ENCODE measurements at regions not wholly inside any gene's neighbourhood (a gene's known extent, or its start where the extent isn't known, plus 50 kb on each side); places are given as distances from the start of the nearest gene placed in this dataset.
A peak's percentile ranks its signal among the peaks of the same experiment; 100 is the strongest.

DNA sequence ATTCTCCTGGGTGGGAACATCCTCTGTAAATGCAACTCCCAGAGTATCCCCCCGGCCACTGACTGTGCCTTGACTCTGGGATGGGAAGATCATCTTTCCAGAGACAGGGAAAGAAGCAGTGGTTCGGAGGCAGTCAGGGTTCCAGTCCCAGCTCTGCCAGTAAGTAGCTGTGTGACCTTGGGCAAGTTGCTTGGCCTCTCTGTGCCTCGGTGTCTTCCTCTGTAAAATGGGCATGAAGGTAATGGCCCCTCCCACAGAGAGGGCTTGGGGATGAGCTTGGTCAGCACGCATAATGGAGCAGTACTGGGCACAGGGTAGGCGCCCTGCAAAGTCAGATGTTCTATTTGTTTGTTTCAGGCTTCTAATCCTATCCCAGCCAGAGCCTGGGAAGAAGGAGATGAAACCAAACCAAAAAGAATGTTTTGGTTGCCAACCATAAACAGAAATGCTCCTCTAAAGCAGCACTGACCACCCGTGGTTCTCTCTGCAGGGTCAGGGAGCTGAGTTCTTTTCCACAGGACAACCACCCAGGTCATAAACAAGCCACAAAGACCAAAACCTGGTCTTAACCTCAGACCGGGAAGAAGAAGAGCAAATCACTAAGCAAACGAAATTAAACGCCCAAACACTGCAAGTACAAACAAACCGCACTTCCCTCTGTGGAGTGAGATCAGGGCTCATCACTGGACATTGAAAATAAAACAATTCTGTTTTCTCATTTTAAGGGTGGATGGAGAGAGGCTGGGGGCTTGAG is 381.0 kb upstream of the SULF2 start:
- no peak overlapping the region for H3K4me3 ChIP-seq (ENCODE audit: low read depth, low read length)
- TF ChIP-seq, protein P1, sequence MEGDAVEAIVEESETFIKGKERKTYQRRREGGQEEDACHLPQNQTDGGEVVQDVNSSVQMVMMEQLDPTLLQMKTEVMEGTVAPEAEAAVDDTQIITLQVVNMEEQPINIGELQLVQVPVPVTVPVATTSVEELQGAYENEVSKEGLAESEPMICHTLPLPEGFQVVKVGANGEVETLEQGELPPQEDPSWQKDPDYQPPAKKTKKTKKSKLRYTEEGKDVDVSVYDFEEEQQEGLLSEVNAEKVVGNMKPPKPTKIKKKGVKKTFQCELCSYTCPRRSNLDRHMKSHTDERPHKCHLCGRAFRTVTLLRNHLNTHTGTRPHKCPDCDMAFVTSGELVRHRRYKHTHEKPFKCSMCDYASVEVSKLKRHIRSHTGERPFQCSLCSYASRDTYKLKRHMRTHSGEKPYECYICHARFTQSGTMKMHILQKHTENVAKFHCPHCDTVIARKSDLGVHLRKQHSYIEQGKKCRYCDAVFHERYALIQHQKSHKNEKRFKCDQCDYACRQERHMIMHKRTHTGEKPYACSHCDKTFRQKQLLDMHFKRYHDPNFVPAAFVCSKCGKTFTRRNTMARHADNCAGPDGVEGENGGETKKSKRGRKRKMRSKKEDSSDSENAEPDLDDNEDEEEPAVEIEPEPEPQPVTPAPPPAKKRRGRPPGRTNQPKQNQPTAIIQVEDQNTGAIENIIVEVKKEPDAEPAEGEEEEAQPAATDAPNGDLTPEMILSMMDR (IDR thresholded peaks at IDR 0.05; ENCODE audit: low read depth, low read length): no peak
- in situ Hi-C loops (cut with HindIII; ENCODE audit: low sequenced_read_pairs): no loop called here
- peak; percentile 1 for DNase-seq (ENCODE audit: low read depth, low spot score)

DNA sequence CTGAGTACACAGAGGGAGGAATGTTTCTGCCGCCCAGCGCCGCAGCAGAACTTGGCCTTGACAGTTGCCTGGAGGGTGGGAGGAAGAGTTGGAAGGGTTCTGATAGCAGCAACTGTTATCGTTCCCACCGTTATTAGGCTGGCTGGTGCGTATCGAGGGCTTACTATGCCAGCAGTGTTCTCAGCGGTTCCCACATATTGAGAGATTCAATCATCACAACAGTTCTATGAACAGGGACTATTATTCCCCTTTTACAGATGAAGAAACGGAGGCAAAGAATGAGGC is 380.1 kb upstream of the SULF2 start:
- DNase-seq (ENCODE audit: low read depth, low spot score): no peak
- TF ChIP-seq, protein P1 (IDR thresholded peaks at IDR 0.05; ENCODE audit: low read depth, low read length): no peak
- no peak overlapping the region for H3K4me3 ChIP-seq (ENCODE audit: low read depth, low read length)
- in situ Hi-C loops (cut with HindIII; ENCODE audit: low sequenced_read_pairs): no loop called here

DNA sequence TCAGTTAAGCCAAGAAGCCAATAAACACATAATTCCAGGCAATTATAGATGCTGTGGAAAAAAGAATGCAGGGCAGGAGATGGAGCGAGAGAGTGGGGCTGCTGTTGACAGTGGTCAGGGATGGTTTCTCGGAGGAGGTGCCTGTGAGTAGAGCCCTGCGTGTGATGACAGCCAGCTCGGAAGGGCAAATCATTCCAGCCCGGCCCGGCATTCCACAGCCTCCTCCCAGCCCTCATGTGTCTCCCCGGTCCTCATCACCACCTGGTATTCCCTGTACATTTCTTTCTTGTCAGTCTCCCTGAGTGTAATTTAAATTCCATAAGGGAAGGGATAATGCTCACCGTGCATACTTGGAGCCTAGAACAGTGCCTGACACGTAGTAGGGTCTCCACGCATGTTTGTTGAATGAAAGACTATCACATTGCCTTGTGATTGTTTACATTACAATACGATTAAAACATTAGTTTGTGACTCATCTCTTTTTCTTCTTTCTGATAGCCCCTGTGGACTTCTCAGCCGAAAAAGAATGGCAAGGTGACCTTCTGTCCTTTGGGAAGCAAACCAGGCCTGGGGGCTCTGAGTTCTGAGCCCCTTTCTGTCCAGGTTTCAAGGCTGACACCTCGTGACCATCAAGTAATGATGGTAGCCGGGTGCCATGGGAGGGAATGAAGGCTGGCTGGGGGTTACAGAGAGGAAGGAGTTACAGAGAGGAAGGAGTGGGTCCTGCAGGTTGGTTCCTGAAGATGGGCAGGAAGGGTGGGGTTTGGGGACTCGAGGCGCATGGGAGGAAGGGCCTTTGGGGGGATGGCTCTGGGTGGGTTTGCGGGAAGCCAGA is 379.5 kb upstream of the SULF2 start:
- no peak overlapping the region for H3K4me3 ChIP-seq (ENCODE audit: low read depth, low read length)
- no peak for DNase-seq (ENCODE audit: low read depth, low spot score)
- in situ Hi-C loops (cut with HindIII; ENCODE audit: low sequenced_read_pairs): no loop called here
- TF ChIP-seq, protein P1 (IDR thresholded peaks at IDR 0.05; ENCODE audit: low read depth, low read length): no peak

DNA sequence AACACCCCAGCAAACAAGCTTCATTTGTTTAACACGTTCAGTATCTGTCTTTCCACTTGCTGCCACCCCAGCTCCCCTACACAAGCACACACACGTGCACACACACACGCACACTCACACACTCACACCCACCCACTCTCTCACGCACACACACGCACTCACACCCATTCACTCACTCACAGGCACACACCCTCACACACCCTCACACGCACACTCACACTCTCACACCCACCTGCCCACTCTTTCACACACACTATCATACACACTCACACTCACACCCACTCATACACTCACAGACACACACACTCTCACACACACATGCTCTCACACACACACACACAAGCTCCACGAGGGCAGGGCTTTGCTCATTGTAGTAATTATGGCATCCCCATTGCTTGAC is 378.8 kb upstream of the SULF2 start:
- H3K4me3 ChIP-seq (ENCODE audit: low read depth, low read length): no peak overlapping the region
- in situ Hi-C loops (cut with HindIII; ENCODE audit: low sequenced_read_pairs): no loop called here
- DNase-seq (ENCODE audit: low read depth, low spot score): no peak
- TF ChIP-seq, protein P1 (IDR thresholded peaks at IDR 0.05; ENCODE audit: low read depth, low read length): no peak

DNA sequence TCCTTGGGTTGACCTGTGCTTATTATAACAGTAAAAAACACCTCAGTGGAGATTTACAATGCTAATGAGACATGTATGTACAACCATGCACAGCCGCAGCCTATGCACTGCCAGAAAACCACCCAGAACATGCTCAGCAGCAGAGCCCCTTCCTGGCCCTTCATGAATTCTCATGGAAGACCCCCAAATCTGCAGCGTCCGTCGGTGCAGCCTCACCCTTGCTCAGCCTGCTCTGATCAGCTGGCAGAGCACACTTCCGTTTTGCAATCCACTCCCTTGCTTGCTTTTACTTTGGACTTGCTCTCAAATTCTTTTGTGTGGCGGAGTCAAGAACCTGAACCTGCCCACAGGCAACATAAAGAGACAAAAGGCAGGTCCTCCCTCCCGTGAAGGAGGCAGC is 378.2 kb upstream of the SULF2 start:
- no peak for DNase-seq (ENCODE audit: low read depth, low spot score)
- in situ Hi-C loops (cut with HindIII; ENCODE audit: low sequenced_read_pairs): no loop called here
- H3K4me3 ChIP-seq (ENCODE audit: low read depth, low read length): no peak overlapping the region
- TF ChIP-seq, protein P1 (IDR thresholded peaks at IDR 0.05; ENCODE audit: low read depth, low read length): no peak

DNA sequence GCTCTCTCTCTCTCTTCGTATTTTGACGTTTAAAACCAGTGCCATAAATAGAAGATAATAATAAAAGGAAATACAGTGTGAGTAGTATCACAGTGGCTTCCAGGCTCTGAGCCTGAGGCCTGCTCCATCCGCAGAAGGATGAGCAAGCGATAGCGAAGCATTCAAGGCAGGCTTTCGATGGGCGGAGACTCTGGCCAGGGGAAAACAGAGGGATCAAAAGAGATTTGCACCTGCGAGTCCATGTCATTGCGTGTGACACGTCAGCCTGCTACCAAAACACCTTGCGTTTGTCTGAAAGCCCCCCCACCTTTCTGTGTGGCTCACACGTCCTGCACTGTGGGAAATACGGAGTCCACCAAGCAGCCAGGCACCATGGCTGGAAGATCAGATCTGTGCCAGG is 377.3 kb upstream of the SULF2 start:
- TF ChIP-seq, protein P1 (IDR thresholded peaks at IDR 0.05; ENCODE audit: low read depth, low read length): no peak
- H3K4me3 ChIP-seq (ENCODE audit: low read depth, low read length): no peak overlapping the region
- DNase-seq (ENCODE audit: low read depth, low spot score): no peak
- in situ Hi-C loops (cut with HindIII; ENCODE audit: low sequenced_read_pairs): no loop called here
